ENCODE measurements at regions not wholly inside any gene's neighbourhood (a gene's known extent, or its start where the extent isn't known, plus 50 kb on each side); places are given as distances from the start of the nearest gene placed in this dataset.

- Histone ChIP-seq H3K14ac (ENCODE audit: low read length) (no peak overlapping the region), H2AK5ac (ENCODE audit: low read length) (no peak overlapping the region), H4K12ac (ENCODE audit: low read depth, low read length) (no peak overlapping the region), H3K9ac (ENCODE audit: low read length) (no peak overlapping the region), H2BK120ac (ENCODE audit: insufficient read depth, low read length, poor library complexity) (no peak overlapping the region), H4K8ac (ENCODE audit: low read depth, low read length) (no peak overlapping the region), H3K23ac (ENCODE audit: low read length) (no peak overlapping the region), H3K9me3 (ENCODE audit: insufficient read depth, low read depth, low read length) (peaks cover 6% of the 10 kb centered on the region), H3K4me1 (ENCODE audit: control insufficient read depth in 1 of 2, insufficient read depth in 2 of 2, low read length in 2 of 2) (peaks cover 12 to 22% of the 10 kb centered on the region in 2 experiments), H3K4me2 (ENCODE audit: low read length) (no peak overlapping the region), H3K36me3 (ENCODE audit: control insufficient read depth in 1 of 2, insufficient read depth in 2 of 2, low read length in 2 of 2) (no peaks in the 10 kb centered on the region), H3K27ac (ENCODE audit: low read depth, low read length) (no peak overlapping the region), H3K79me1 (ENCODE audit: low read length) (peaks cover 18% of the 10 kb centered on the region), H3K4me3 (ENCODE audit: low read depth, low read length) (no peak overlapping the region), H3K4ac (ENCODE audit: low read depth, low read length) (no peak overlapping the region), H3K27me3 (ENCODE audit: insufficient read depth, low read length) (no peaks in the 10 kb centered on the region), H3K79me2 (ENCODE audit: control insufficient read depth, insufficient read depth, low read length, poor library complexity) (peaks cover 6% of the 10 kb centered on the region), H4K91ac (ENCODE audit: low read depth, low read length) (no peak overlapping the region), H2BK5ac (ENCODE audit: low read depth, low read length, poor library complexity) (no peak overlapping the region), H2AFZ (ENCODE audit: insufficient read depth, low read length, poor library complexity) (no peak overlapping the region), H3K18ac (ENCODE audit: low read length) (no peak overlapping the region), H2BK12ac (ENCODE audit: low read length) (no peak overlapping the region)
- no CpG with 5 or more reads among the region's 16 CpGs for WGBS (ENCODE audit: extremely low coverage, insufficient coverage, insufficient read length)
- DNase-seq = no peak
These were observed 174.7 kb downstream of the IGLL1 start for GRCh38 chr22:23405366-23405851.

GRCh38 chr22:23404689-23405365, 175.3 kb downstream of the IGLL1 start:
- Histone ChIP-seq H2BK12ac (ENCODE audit: low read length) (no peak overlapping the region), H3K9ac (ENCODE audit: low read length) (no peak overlapping the region), H4K91ac (ENCODE audit: low read depth, low read length) (no peak overlapping the region), H4K12ac (ENCODE audit: low read depth, low read length) (no peak overlapping the region), H2BK120ac (ENCODE audit: insufficient read depth, low read length, poor library complexity) (no peak overlapping the region), H2AK5ac (ENCODE audit: low read length) (no peak overlapping the region), H3K4ac (ENCODE audit: low read depth, low read length) (no peak overlapping the region), H3K4me3 (ENCODE audit: low read depth, low read length) (no peak overlapping the region), H3K4me2 (ENCODE audit: low read length) (no peak overlapping the region), H3K79me2 (ENCODE audit: control insufficient read depth, insufficient read depth, low read length, poor library complexity) (peaks cover 9% of the 10 kb centered on the region), H3K18ac (ENCODE audit: low read length) (no peak overlapping the region), H2BK5ac (ENCODE audit: low read depth, low read length, poor library complexity) (no peak overlapping the region), H3K9me3 (ENCODE audit: insufficient read depth, low read depth, low read length) (peaks cover 6% of the 10 kb centered on the region), H3K36me3 (ENCODE audit: control insufficient read depth in 1 of 2, insufficient read depth in 2 of 2, low read length in 2 of 2) (peaks cover 5% of the 10 kb centered on the region in 2 experiments), H3K4me1 (ENCODE audit: control insufficient read depth in 1 of 2, insufficient read depth in 2 of 2, low read length in 2 of 2) (peaks cover 18 to 27% of the 10 kb centered on the region in 2 experiments), H2AFZ (ENCODE audit: insufficient read depth, low read length, poor library complexity) (no peak overlapping the region), H3K27me3 (ENCODE audit: insufficient read depth, low read length) (no peaks in the 10 kb centered on the region), H3K14ac (ENCODE audit: low read length) (no peak overlapping the region), H3K23ac (ENCODE audit: low read length) (no peak overlapping the region), H4K8ac (ENCODE audit: low read depth, low read length) (no peak overlapping the region), H3K79me1 (ENCODE audit: low read length) (peaks cover 22% of the 10 kb centered on the region), H3K27ac (ENCODE audit: low read depth, low read length) (no peak overlapping the region)
- WGBS (ENCODE audit: extremely low coverage, insufficient coverage, insufficient read length) = no CpG with 5 or more reads among the region's 11 CpGs
- DNase-seq = peak; percentile 47 to 74

GRCh38 chr22:23403720-23404688, 176.1 kb downstream of the IGLL1 start:
- DNase-seq = peak in 1 of 2 donors; percentile 8
- Histone ChIP-seq H3K27ac (ENCODE audit: low read depth, low read length) (no peak overlapping the region), H2AFZ (ENCODE audit: insufficient read depth, low read length, poor library complexity) (no peak overlapping the region), H3K79me1 (ENCODE audit: low read length) (peaks cover 22% of the 10 kb centered on the region), H3K4ac (ENCODE audit: low read depth, low read length) (no peak overlapping the region), H3K36me3 (ENCODE audit: control insufficient read depth in 1 of 2, insufficient read depth in 2 of 2, low read length in 2 of 2) (peaks cover 13 to 14% of the 10 kb centered on the region in 2 experiments), H4K91ac (ENCODE audit: low read depth, low read length) (no peak overlapping the region), H4K12ac (ENCODE audit: low read depth, low read length) (no peak overlapping the region), H2AK5ac (ENCODE audit: low read length) (no peak overlapping the region), H3K79me2 (ENCODE audit: control insufficient read depth, insufficient read depth, low read length, poor library complexity) (peaks cover 9% of the 10 kb centered on the region), H3K9ac (ENCODE audit: low read length) (no peak overlapping the region), H2BK5ac (ENCODE audit: low read depth, low read length, poor library complexity) (no peak overlapping the region), H3K27me3 (ENCODE audit: insufficient read depth, low read length) (no peaks in the 10 kb centered on the region), H2BK120ac (ENCODE audit: insufficient read depth, low read length, poor library complexity) (no peak overlapping the region), H3K4me2 (ENCODE audit: low read length) (no peak overlapping the region), H4K8ac (ENCODE audit: low read depth, low read length) (no peak overlapping the region), H3K14ac (ENCODE audit: low read length) (no peak overlapping the region), H3K9me3 (ENCODE audit: insufficient read depth, low read depth, low read length) (peaks cover 6% of the 10 kb centered on the region), H3K18ac (ENCODE audit: low read length) (no peak overlapping the region), H3K23ac (ENCODE audit: low read length) (no peak overlapping the region), H3K4me1 (ENCODE audit: control insufficient read depth in 1 of 2, insufficient read depth in 2 of 2, low read length in 2 of 2) (peaks cover 26 to 34% of the 10 kb centered on the region in 2 experiments), H2BK12ac (ENCODE audit: low read length) (no peak overlapping the region), H3K4me3 (ENCODE audit: low read depth, low read length) (no peak overlapping the region)
- WGBS (ENCODE audit: extremely low coverage, insufficient coverage, insufficient read length) = no CpG with 5 or more reads among the region's 13 CpGs

- Histone ChIP-seq H3K4me2 (ENCODE audit: low read length) (peak overlapping the region; percentile 53), H3K9me3 (ENCODE audit: insufficient read depth, low read depth, low read length) (peaks cover 6% of the 10 kb centered on the region), H3K4me1 (ENCODE audit: control insufficient read depth in 1 of 2, insufficient read depth in 2 of 2, low read length in 2 of 2) (peaks cover 30 to 40% of the 10 kb centered on the region in 2 experiments), H3K79me2 (ENCODE audit: control insufficient read depth, insufficient read depth, low read length, poor library complexity) (peaks cover 9% of the 10 kb centered on the region), H3K9ac (ENCODE audit: low read length) (peak overlapping the region; percentile 54), H3K4me3 (ENCODE audit: low read depth, low read length) (no peak overlapping the region), H3K27ac (ENCODE audit: low read depth, low read length) (peak overlapping the region; percentile 65), H3K14ac (ENCODE audit: low read length) (peak overlapping the region; percentile 45), H3K23ac (ENCODE audit: low read length) (no peak overlapping the region), H3K79me1 (ENCODE audit: low read length) (peaks cover 22% of the 10 kb centered on the region), H4K8ac (ENCODE audit: low read depth, low read length) (peak overlapping the region; percentile 77), H2AFZ (ENCODE audit: insufficient read depth, low read length, poor library complexity) (peak overlapping the region; percentile 27), H3K36me3 (ENCODE audit: control insufficient read depth in 1 of 2, insufficient read depth in 2 of 2, low read length in 2 of 2) (peaks cover 18 to 19% of the 10 kb centered on the region in 2 experiments), H4K91ac (ENCODE audit: low read depth, low read length) (peak overlapping the region; percentile 88), H3K4ac (ENCODE audit: low read depth, low read length) (no peak overlapping the region), H4K12ac (ENCODE audit: low read depth, low read length) (no peak overlapping the region), H2AK5ac (ENCODE audit: low read length) (no peak overlapping the region), H2BK12ac (ENCODE audit: low read length) (peak overlapping the region; percentile 63), H2BK120ac (ENCODE audit: insufficient read depth, low read length, poor library complexity) (peak overlapping the region; percentile 59), H3K18ac (ENCODE audit: low read length) (peak overlapping the region; percentile 55), H3K27me3 (ENCODE audit: insufficient read depth, low read length) (no peaks in the 10 kb centered on the region), H2BK5ac (ENCODE audit: low read depth, low read length, poor library complexity) (peak overlapping the region; percentile 76)
- WGBS (ENCODE audit: extremely low coverage, insufficient coverage, insufficient read length) = no CpG with 5 or more reads among the region's 11 CpGs
- DNase-seq = no peak
These were observed 176.9 kb downstream of the IGLL1 start for GRCh38 chr22:23403152-23403719.
